ENCODE measurements at regions not wholly inside any gene's neighbourhood (a gene's known extent, or its start where the extent isn't known, plus 50 kb on each side); places are given as distances from the start of the nearest gene placed in this dataset.

- no peaks in the 10 kb centered on the region for H3K36me3 Mint-ChIP-seq
- no peaks in the 10 kb centered on the region for H3K4me1 Mint-ChIP-seq
- H3K27me3 Mint-ChIP-seq: no peaks in the 10 kb centered on the region
- DNase-seq (no peak), ATAC-seq (ENCODE audit: low read depth in 2 of 2) (no peak)
- no peak overlapping the region for H3K4me3 Mint-ChIP-seq
- no peaks in the 10 kb centered on the region for H3K9me3 Mint-ChIP-seq
- no peak overlapping the region for H3K27ac Mint-ChIP-seq
Observed at GRCh38 chr2:193806088-193806774, 1611.5 kb upstream of the TMEFF2 start.

- no peak overlapping the region for H3K4me3 Mint-ChIP-seq
- no peaks in the 10 kb centered on the region for H3K27me3 Mint-ChIP-seq
- ATAC-seq (ENCODE audit: low read depth in 2 of 2): no peak
- H3K36me3 Mint-ChIP-seq: no peaks in the 10 kb centered on the region
- no peak for DNase-seq
- no peaks in the 10 kb centered on the region for H3K9me3 Mint-ChIP-seq
- no peak overlapping the region for H3K27ac Mint-ChIP-seq
- no peaks in the 10 kb centered on the region for H3K4me1 Mint-ChIP-seq
Observed at GRCh38 chr2:193796847-193797246, 1602.1 kb upstream of the TMEFF2 start.

GRCh38 chr2:193793914-193794313 is 1599.2 kb upstream of the TMEFF2 start:
- no peak overlapping the region for H3K4me3 Mint-ChIP-seq
- ATAC-seq (ENCODE audit: low read depth in 2 of 2) (no peak), DNase-seq (no peak)
- no peaks in the 10 kb centered on the region for H3K9me3 Mint-ChIP-seq
- no peak overlapping the region for H3K27ac Mint-ChIP-seq
- no peaks in the 10 kb centered on the region for H3K36me3 Mint-ChIP-seq
- H3K4me1 Mint-ChIP-seq: no peaks in the 10 kb centered on the region
- H3K27me3 Mint-ChIP-seq: no peaks in the 10 kb centered on the region

GRCh38 chr2:193783681-193784080 is 1588.9 kb upstream of the TMEFF2 start:
- peaks cover 0 to 7% (median 0%) of the 10 kb centered on the region in 7 donors for H3K9me3 Mint-ChIP-seq
- H3K4me3 Mint-ChIP-seq: no peak overlapping the region
- ATAC-seq (ENCODE audit: low read depth in 2 of 2): no peak
- H3K4me1 Mint-ChIP-seq: no peaks in the 10 kb centered on the region
- DNase-seq: no peak
- no peaks in the 10 kb centered on the region for H3K36me3 Mint-ChIP-seq
- no peaks in the 10 kb centered on the region for H3K27me3 Mint-ChIP-seq
- H3K27ac Mint-ChIP-seq: no peak overlapping the region

GRCh38 chr2:193778293-193778692 is 1583.6 kb upstream of the TMEFF2 start:
- H3K36me3 Mint-ChIP-seq: no peaks in the 10 kb centered on the region
- H3K4me1 Mint-ChIP-seq: no peaks in the 10 kb centered on the region
- ATAC-seq (ENCODE audit: low read depth in 2 of 2) (no peak), DNase-seq (no peak)
- H3K9me3 Mint-ChIP-seq: no peaks in the 10 kb centered on the region
- no peak overlapping the region for H3K27ac Mint-ChIP-seq
- H3K4me3 Mint-ChIP-seq: no peak overlapping the region
- H3K27me3 Mint-ChIP-seq: no peaks in the 10 kb centered on the region

GRCh38 chr2:193776988-193777387 is 1582.3 kb upstream of the TMEFF2 start:
- no peak for ATAC-seq (ENCODE audit: low read depth in 2 of 2)
- no peak for DNase-seq
- Mint-ChIP-seq H3K27me3 (no peaks in the 10 kb centered on the region), H3K4me3 (no peak overlapping the region), H3K4me1 (no peaks in the 10 kb centered on the region), H3K36me3 (no peaks in the 10 kb centered on the region), H3K27ac (no peak overlapping the region), H3K9me3 (no peaks in the 10 kb centered on the region)

- no peak overlapping the region for H3K4me3 Mint-ChIP-seq
- ATAC-seq (ENCODE audit: low read depth in 2 of 2) (no peak), DNase-seq (no peak)
- no peaks in the 10 kb centered on the region for H3K4me1 Mint-ChIP-seq
- H3K27ac Mint-ChIP-seq: no peak overlapping the region
- no peaks in the 10 kb centered on the region for H3K27me3 Mint-ChIP-seq
- no peaks in the 10 kb centered on the region for H3K9me3 Mint-ChIP-seq
- no peaks in the 10 kb centered on the region for H3K36me3 Mint-ChIP-seq
Observed at GRCh38 chr2:193774166-193774565, 1579.4 kb upstream of the TMEFF2 start.

GRCh38 chr2:193751299-193751698 is 1556.6 kb upstream of the TMEFF2 start:
- Mint-ChIP-seq H3K4me1 (no peaks in the 10 kb centered on the region), H3K27me3 (no peaks in the 10 kb centered on the region), H3K9me3 (peaks cover 0 to 3% (median 0%) of the 10 kb centered on the region in 7 donors), H3K4me3 (no peak overlapping the region), H3K36me3 (no peaks in the 10 kb centered on the region), H3K27ac (no peak overlapping the region)
- no peak for DNase-seq
- ATAC-seq (ENCODE audit: low read depth in 2 of 2): no peak

- DNase-seq (no peak), ATAC-seq (ENCODE audit: low read depth in 2 of 2) (no peak)
- Mint-ChIP-seq H3K27ac (no peak overlapping the region), H3K36me3 (no peaks in the 10 kb centered on the region), H3K4me1 (no peaks in the 10 kb centered on the region), H3K4me3 (no peak overlapping the region), H3K27me3 (no peaks in the 10 kb centered on the region), H3K9me3 (peaks cover 0 to 5% (median 0%) of the 10 kb centered on the region in 7 donors)
Observed at GRCh38 chr2:193749485-193749884, 1554.8 kb upstream of the TMEFF2 start.

GRCh38 chr2:193743089-193743488 is 1548.4 kb upstream of the TMEFF2 start:
- Mint-ChIP-seq H3K4me3 (no peak overlapping the region), H3K27ac (no peak overlapping the region), H3K4me1 (no peaks in the 10 kb centered on the region), H3K27me3 (no peaks in the 10 kb centered on the region), H3K9me3 (peaks cover 0 to 7% (median 4%) of the 10 kb centered on the region in 7 donors), H3K36me3 (no peaks in the 10 kb centered on the region)
- DNase-seq (no peak), ATAC-seq (ENCODE audit: low read depth in 2 of 2) (no peak)

- Mint-ChIP-seq H3K9me3 (peaks cover 0 to 5% (median 2%) of the 10 kb centered on the region in 7 donors), H3K4me1 (no peaks in the 10 kb centered on the region), H3K36me3 (no peaks in the 10 kb centered on the region), H3K27ac (no peak overlapping the region), H3K27me3 (no peaks in the 10 kb centered on the region), H3K4me3 (no peak overlapping the region)
- no peak for ATAC-seq (ENCODE audit: low read depth in 2 of 2)
- no peak for DNase-seq
Observed at GRCh38 chr2:193738892-193739291, 1544.2 kb upstream of the TMEFF2 start.

- Mint-ChIP-seq H3K36me3 (no peaks in the 10 kb centered on the region), H3K4me1 (no peaks in the 10 kb centered on the region), H3K4me3 (no peak overlapping the region), H3K9me3 (peaks cover 0 to 13% (median 4%) of the 10 kb centered on the region in 7 donors), H3K27ac (no peak overlapping the region), H3K27me3 (no peaks in the 10 kb centered on the region)
- ATAC-seq (ENCODE audit: low read depth in 2 of 2) (no peak), DNase-seq (no peak)
Observed at GRCh38 chr2:193712912-193713311, 1518.2 kb upstream of the TMEFF2 start.

GRCh38 chr2:193703411-193703810 is 1508.7 kb upstream of the TMEFF2 start:
- Mint-ChIP-seq H3K4me1 (no peaks in the 10 kb centered on the region), H3K27ac (no peak overlapping the region), H3K4me3 (no peak overlapping the region), H3K27me3 (no peaks in the 10 kb centered on the region), H3K36me3 (no peaks in the 10 kb centered on the region), H3K9me3 (peaks cover 0 to 3% (median 0%) of the 10 kb centered on the region in 7 donors)
- ATAC-seq (ENCODE audit: low read depth in 2 of 2): no peak
- no peak for DNase-seq

GRCh38 chr2:193701484-193701883 is 1506.8 kb upstream of the TMEFF2 start:
- ATAC-seq (ENCODE audit: low read depth in 2 of 2) (no peak), DNase-seq (no peak)
- Mint-ChIP-seq H3K27me3 (no peaks in the 10 kb centered on the region), H3K4me3 (no peak overlapping the region), H3K4me1 (no peaks in the 10 kb centered on the region), H3K9me3 (peaks cover 0 to 3% (median 0%) of the 10 kb centered on the region in 7 donors), H3K27ac (no peak overlapping the region), H3K36me3 (no peaks in the 10 kb centered on the region)

GRCh38 chr2:193695367-193695766 is 1500.6 kb upstream of the TMEFF2 start:
- Mint-ChIP-seq H3K4me3 (no peak overlapping the region), H3K27me3 (no peaks in the 10 kb centered on the region), H3K4me1 (no peaks in the 10 kb centered on the region), H3K27ac (no peak overlapping the region), H3K9me3 (no peaks in the 10 kb centered on the region), H3K36me3 (no peaks in the 10 kb centered on the region)
- no peak for ATAC-seq (ENCODE audit: low read depth in 2 of 2)
- DNase-seq: no peak
